Gastrocnemius medialis (tissue), 4 donors: ENCODE measurements at regions not wholly inside any gene's neighbourhood (a gene's known extent, or its start where the extent isn't known, plus 50 kb on each side); places are given as distances from the start of the nearest gene placed in this dataset.

Source experiments
- POLR2A ChIP-seq, 2 donors: fragments of 450-650 bp; IDR thresholded peaks; one replicate each; pipeline ENCODE4 v1.6.1; 2017; ENCODE audit warnings: antibody characterized with exemption in 2 of 2, mild to moderate bottlenecking in 2 of 2, moderate library complexity in 2 of 2
- TF ChIP-seq, protein P1 (sequence below), 5 experiments: fragments of 450-650 bp in 3 of 5; fragments of 200-600 bp in 2 of 5; sonication (generic) in 2 of 5; IDR thresholded peaks in 4 of 5; conservative IDR thresholded peaks in 1 of 5; 1 replicate in 4 of 5; 2 replicates in 1 of 5; pipeline ENCODE4 v1.5.1; 2016 to 2019; ENCODE audit warnings: antibody characterized with exemption in 5 of 5, mild to moderate bottlenecking in 3 of 5, moderate library complexity in 3 of 5

DNA sequence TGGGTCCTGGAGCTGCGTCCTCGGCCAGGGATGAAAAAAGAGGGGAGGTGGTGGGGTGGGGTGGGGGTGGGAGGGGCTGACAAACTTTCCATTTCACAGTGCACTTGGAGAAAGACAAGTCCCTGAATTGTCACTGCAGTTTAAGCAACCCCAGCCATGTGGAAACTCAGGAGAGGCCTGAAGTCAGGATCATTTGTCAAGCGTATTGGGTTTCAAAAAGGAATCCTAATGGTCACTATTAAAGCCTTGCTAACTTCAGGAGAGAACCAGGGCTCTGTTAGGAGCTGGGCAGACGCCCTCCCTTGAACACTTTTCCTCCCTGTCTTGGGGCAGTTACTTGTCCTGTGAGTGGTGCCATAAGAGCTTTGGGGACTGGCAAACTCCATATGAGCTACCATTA, 159.9 kb downstream of the FNDC1 start:
- TF ChIP-seq, protein P1, sequence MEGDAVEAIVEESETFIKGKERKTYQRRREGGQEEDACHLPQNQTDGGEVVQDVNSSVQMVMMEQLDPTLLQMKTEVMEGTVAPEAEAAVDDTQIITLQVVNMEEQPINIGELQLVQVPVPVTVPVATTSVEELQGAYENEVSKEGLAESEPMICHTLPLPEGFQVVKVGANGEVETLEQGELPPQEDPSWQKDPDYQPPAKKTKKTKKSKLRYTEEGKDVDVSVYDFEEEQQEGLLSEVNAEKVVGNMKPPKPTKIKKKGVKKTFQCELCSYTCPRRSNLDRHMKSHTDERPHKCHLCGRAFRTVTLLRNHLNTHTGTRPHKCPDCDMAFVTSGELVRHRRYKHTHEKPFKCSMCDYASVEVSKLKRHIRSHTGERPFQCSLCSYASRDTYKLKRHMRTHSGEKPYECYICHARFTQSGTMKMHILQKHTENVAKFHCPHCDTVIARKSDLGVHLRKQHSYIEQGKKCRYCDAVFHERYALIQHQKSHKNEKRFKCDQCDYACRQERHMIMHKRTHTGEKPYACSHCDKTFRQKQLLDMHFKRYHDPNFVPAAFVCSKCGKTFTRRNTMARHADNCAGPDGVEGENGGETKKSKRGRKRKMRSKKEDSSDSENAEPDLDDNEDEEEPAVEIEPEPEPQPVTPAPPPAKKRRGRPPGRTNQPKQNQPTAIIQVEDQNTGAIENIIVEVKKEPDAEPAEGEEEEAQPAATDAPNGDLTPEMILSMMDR (IDR thresholded peaks at IDR 0.05 in 4 of 5, conservative IDR thresholded peaks at IDR 0.05 in 1 of 5) = no peak
- TF ChIP-seq POLR2A (IDR thresholded peaks at IDR 0.05) = no peak
